ENCODE measurements at regions not wholly inside any gene's neighbourhood (a gene's known extent, or its start where the extent isn't known, plus 50 kb on each side); places are given as distances from the start of the nearest gene placed in this dataset.

DNA sequence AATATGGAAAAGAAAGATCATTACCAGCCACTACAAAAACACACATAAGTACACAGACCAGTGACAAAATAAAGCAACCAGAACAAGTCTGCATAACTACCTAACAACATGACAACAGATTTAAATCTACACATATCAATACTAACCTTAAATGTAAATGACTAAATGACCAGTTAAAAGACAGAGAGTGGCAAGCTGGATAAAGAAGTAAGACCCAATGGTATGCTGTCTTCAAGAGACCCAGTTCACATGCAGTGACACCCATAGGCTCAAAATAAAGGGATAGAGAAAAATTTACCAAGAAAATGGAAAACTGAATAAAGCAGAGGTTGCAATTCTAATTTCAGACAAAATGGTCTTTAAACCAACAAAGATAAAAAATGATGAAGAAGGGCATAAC, 938.1 kb downstream of the EFNA5 start:
- H3K27ac ChIP-seq = no peak overlapping the region
- no peaks in the 10 kb centered on the region for H3K27me3 ChIP-seq
- H3K9me3 ChIP-seq (ENCODE audit: low read depth) = no peaks in the 10 kb centered on the region
- DNase-seq (ENCODE audit: low spot score) = no peak
- TF ChIP-seq EZH2 (IDR thresholded peaks at IDR 0.05; ENCODE audit: borderline replicate concordance) (no peak), EZH2phosphoT487 (IDR thresholded peaks at IDR 0.05; ENCODE audit: low read depth, severe bottlenecking, unreplicated experiment) (no peak)
- TF ChIP-seq, protein P1, sequence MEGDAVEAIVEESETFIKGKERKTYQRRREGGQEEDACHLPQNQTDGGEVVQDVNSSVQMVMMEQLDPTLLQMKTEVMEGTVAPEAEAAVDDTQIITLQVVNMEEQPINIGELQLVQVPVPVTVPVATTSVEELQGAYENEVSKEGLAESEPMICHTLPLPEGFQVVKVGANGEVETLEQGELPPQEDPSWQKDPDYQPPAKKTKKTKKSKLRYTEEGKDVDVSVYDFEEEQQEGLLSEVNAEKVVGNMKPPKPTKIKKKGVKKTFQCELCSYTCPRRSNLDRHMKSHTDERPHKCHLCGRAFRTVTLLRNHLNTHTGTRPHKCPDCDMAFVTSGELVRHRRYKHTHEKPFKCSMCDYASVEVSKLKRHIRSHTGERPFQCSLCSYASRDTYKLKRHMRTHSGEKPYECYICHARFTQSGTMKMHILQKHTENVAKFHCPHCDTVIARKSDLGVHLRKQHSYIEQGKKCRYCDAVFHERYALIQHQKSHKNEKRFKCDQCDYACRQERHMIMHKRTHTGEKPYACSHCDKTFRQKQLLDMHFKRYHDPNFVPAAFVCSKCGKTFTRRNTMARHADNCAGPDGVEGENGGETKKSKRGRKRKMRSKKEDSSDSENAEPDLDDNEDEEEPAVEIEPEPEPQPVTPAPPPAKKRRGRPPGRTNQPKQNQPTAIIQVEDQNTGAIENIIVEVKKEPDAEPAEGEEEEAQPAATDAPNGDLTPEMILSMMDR (IDR thresholded peaks at IDR 0.05; ENCODE audit: poor library complexity) = no peak
- H4K20me1 ChIP-seq (ENCODE audit: insufficient read depth, poor library complexity, severe bottlenecking) = no peaks in the 10 kb centered on the region
- no peak overlapping the region for H3K4me2 ChIP-seq
- no peaks in the 10 kb centered on the region for H3K4me1 ChIP-seq (ENCODE audit: insufficient read depth)
- no peaks in the 10 kb centered on the region for H3K79me2 ChIP-seq
- no peaks in the 10 kb centered on the region for H3K36me3 ChIP-seq (replicated peaks; ENCODE audit: insufficient read depth, low read depth)
- H3K9me2 ChIP-seq (replicated peaks; ENCODE audit: insufficient read depth) = no peaks in the 10 kb centered on the region
- no peak overlapping the region for H2AFZ ChIP-seq
- no peak overlapping the region for H3K4me3 ChIP-seq

DNA sequence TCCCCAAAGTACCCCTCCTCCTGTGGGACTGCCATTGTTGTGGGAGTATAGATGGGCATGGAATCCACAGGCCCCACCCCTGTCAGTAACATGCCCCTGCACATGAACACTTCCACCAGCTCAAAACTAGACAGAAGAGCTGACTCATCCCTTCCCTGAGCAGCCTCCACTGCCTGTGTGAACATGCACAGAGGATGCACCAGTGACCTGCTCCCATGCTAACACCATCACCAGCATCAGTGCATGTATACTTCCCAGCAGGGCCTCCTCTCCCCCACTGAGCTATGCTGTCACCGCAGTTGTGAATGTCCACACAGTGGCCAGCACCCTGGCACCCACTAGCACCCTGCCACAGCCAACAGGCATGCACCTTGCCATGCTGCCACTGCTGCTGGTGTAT, 939.8 kb downstream of the EFNA5 start:
- Histone ChIP-seq H3K4me2 (no peak overlapping the region), H3K79me2 (no peaks in the 10 kb centered on the region), H4K20me1 (ENCODE audit: insufficient read depth, poor library complexity, severe bottlenecking) (no peaks in the 10 kb centered on the region), H3K9me2 (replicated peaks; ENCODE audit: insufficient read depth) (no peaks in the 10 kb centered on the region), H2AFZ (no peak overlapping the region), H3K4me1 (ENCODE audit: insufficient read depth) (no peaks in the 10 kb centered on the region), H3K27me3 (no peaks in the 10 kb centered on the region), H3K9me3 (ENCODE audit: low read depth) (no peaks in the 10 kb centered on the region), H3K36me3 (replicated peaks; ENCODE audit: insufficient read depth, low read depth) (no peaks in the 10 kb centered on the region), H3K27ac (no peak overlapping the region), H3K4me3 (no peak overlapping the region)
- WGBS (ENCODE audit: low lambda C conversion rate, missing lambda C conversion rate) = 88% methylated on average over 1 of the region's 1 CpG
- no peak for DNase-seq (ENCODE audit: low spot score)
- TF ChIP-seq, protein P1 (IDR thresholded peaks at IDR 0.05; ENCODE audit: poor library complexity) = no peak
- TF ChIP-seq EZH2 (IDR thresholded peaks at IDR 0.05; ENCODE audit: borderline replicate concordance) (no peak), EZH2phosphoT487 (IDR thresholded peaks at IDR 0.05; ENCODE audit: low read depth, severe bottlenecking, unreplicated experiment) (no peak)

DNA sequence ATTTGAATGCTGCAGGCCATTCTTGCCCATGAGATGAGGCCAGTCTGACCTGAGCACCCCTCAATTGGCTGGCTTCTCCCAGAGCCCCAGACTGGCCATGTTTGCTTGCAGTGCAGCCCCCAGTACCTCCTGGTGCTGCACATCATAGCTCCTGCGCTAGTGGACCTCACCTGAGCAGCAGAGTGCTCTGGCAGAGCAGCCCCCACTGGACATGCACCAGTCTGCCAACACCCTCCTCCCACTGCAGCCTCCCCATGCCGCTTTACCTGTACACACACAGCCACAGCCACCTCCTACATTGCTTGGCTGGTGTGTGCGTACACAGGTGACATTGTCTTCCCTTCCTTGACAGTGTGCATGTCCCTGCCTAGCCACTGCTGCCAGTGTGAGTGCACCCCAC, 940.2 kb downstream of the EFNA5 start:
- TF ChIP-seq, protein P1 (IDR thresholded peaks at IDR 0.05; ENCODE audit: poor library complexity) = no peak
- TF ChIP-seq EZH2phosphoT487 (IDR thresholded peaks at IDR 0.05; ENCODE audit: low read depth, severe bottlenecking, unreplicated experiment) (no peak), EZH2 (IDR thresholded peaks at IDR 0.05; ENCODE audit: borderline replicate concordance) (no peak)
- H3K4me1 ChIP-seq (ENCODE audit: insufficient read depth) = no peaks in the 10 kb centered on the region
- H3K4me3 ChIP-seq = no peak overlapping the region
- DNase-seq (ENCODE audit: low spot score) = no peak
- H3K36me3 ChIP-seq (replicated peaks; ENCODE audit: insufficient read depth, low read depth) = no peaks in the 10 kb centered on the region
- H3K9me3 ChIP-seq (ENCODE audit: low read depth) = no peaks in the 10 kb centered on the region
- no peaks in the 10 kb centered on the region for H4K20me1 ChIP-seq (ENCODE audit: insufficient read depth, poor library complexity, severe bottlenecking)
- H2AFZ ChIP-seq = no peak overlapping the region
- no peaks in the 10 kb centered on the region for H3K79me2 ChIP-seq
- H3K27me3 ChIP-seq = no peaks in the 10 kb centered on the region
- 65% methylated on average over 3 of the region's 3 CpGs for WGBS (ENCODE audit: low lambda C conversion rate, missing lambda C conversion rate)
- no peaks in the 10 kb centered on the region for H3K9me2 ChIP-seq (replicated peaks; ENCODE audit: insufficient read depth)
- H3K27ac ChIP-seq = no peak overlapping the region
- H3K4me2 ChIP-seq = no peak overlapping the region

DNA sequence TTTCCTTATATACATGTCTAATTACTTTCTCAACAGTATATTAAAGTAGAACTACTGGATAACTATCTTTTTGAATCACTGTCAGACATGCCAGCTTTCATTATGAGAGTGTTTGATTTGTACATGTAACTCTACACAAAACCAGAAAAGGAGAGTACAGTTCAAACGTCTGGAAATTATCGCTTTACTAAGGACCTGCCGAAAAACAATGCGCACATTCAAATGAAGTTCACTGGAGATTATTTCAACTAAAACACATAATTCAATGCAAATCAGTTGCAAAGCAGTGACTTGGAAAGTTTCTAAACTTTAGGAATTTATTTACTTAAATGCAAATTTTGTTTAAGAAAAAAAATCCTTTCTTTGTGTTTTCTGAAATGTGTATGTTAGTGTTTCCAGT, 942.5 kb downstream of the EFNA5 start:
- Histone ChIP-seq H3K9me3 (ENCODE audit: low read depth) (no peaks in the 10 kb centered on the region), H3K79me2 (no peaks in the 10 kb centered on the region), H3K27me3 (no peaks in the 10 kb centered on the region), H3K27ac (no peak overlapping the region), H3K4me2 (no peak overlapping the region), H3K4me1 (ENCODE audit: insufficient read depth) (no peaks in the 10 kb centered on the region), H3K36me3 (replicated peaks; ENCODE audit: insufficient read depth, low read depth) (no peaks in the 10 kb centered on the region), H2AFZ (no peak overlapping the region), H4K20me1 (ENCODE audit: insufficient read depth, poor library complexity, severe bottlenecking) (no peaks in the 10 kb centered on the region), H3K9me2 (replicated peaks; ENCODE audit: insufficient read depth) (no peaks in the 10 kb centered on the region), H3K4me3 (no peak overlapping the region)
- no peak for DNase-seq (ENCODE audit: low spot score)
- TF ChIP-seq, protein P1 (IDR thresholded peaks at IDR 0.05; ENCODE audit: poor library complexity) = no peak
- no peak for TF ChIP-seq EZH2phosphoT487 (IDR thresholded peaks at IDR 0.05; ENCODE audit: low read depth, severe bottlenecking, unreplicated experiment)
- TF ChIP-seq EZH2 (IDR thresholded peaks at IDR 0.05; ENCODE audit: borderline replicate concordance) = no peak
- 90% methylated on average over 4 of the region's 4 CpGs for WGBS (ENCODE audit: low lambda C conversion rate, missing lambda C conversion rate)
